HG03139 (cell line): ENCODE measurements at regions not wholly inside any gene's neighbourhood (a gene's known extent, or its start where the extent isn't known, plus 50 kb on each side); places are given as distances from the start of the nearest gene placed in this dataset.
A peak's percentile ranks its signal among the peaks of the same experiment; 100 is the strongest.

Experiments used
- ATAC-seq: cut with Tn5 transposase; IDR thresholded peaks from one replicate; pipeline ENCODE4 v1.9.1; 2021; ENCODE audit not compliant: unreplicated experiment

DNA sequence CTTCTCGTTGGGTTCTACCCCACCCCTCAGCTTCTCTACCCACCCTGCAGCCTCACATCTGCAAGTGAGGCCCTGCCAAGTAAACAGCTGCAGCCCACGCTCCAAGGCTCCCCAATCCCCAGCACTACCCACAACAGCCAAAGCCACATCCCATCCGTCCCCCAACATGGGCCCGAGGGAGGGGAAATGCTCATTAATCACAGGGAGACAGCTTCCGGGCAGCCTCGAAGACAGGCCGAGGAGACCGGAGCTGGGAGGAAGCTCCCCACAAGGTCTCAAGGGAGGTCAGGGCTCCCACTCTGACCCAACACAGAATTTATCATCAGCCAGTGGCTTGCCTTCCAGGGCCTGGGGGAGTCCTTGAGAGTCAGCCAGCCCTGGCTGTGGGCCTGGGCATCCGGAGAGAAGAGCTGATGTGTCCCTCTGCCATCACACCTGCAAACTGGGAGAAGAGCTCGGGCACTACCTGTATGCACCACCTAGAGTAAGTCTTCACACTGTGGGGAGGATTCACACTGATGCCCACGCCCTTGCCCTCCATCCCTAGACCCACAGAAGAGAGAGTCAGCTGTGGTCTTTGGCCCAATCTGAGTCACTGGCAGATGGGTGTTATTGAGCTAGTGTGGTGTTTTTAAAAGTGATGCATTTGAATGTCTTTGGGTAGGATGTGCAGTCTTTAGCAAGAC, 115.5 kb upstream of the ZMIZ1 start:
- ATAC-seq = peak; percentile 72

DNA sequence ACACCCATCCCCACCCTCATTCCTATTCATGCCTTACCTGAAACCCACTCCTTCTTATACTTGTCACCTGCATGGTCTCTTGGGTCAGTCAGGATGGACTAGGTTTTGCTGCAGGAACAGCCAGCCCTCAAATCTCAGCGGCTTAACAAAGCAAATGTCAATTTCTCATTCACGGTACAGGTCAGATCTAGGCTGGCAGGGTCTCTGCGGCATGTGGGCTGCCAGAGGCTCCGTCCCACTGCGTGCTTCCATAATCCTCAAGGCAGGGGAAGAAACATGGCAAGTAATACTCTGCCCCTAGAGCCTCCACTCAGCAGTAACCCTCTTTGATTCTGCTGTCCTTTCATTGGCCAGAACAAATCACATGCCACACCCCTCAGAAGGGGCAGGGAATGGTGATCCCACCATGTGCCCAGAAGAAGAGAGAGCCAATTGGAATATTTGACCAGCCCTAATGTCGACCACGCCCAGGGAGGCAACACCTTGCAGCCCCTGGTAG, 114.9 kb upstream of the ZMIZ1 start:
- no peak for ATAC-seq

GRCh38 chr10:78954689-78955088, 114.1 kb upstream of the ZMIZ1 start:
- ATAC-seq = no peak

- ATAC-seq = no peak
Measured at GRCh38 chr10:78955206-78955605, 113.6 kb upstream of the ZMIZ1 start.

DNA sequence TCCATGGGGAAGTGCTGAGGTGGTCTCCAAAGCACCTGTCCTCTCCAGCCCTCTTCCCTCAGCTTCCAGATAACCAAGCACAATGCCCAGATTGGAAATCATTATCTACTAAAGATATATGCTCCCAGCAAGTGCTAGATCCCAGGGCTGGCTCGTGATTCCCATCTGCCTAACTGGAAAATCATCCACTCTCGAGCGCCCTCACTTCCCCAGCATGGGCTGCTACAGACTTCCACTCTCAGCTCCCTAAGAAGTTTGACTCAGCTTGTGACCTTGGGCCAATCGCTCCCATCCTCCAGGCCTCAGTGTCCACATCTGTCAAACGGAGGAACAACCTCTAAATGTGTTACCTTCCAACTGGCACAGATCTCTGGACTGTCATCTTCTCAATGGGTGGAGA, 112.4 kb upstream of the ZMIZ1 start:
- ATAC-seq = no peak

DNA sequence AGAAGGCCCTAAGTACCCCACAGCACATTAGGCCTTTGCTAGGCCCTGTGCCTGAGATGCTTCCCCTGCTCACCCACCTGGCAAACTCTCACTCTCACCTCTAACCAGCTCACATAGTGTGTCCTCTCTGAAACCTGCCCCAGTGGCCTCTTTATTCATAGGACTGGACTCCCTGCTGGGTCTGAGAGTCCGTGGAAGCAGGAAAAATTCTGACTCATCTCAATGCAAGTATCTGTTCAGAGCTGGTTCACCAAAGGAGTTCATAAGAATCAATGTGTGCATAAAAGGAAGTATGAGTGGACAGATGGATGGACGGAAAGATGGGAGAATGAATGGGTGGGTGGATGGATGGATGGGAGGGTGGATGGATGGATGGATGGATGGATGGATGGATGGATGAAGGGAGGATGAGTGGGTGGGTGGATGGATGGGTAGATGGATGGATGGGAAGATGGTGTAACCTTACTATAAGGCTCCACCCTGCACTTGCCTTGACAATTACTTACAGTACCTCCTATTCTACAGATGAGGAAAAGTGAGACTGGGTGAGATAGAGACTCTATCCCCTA, 111.2 kb upstream of the ZMIZ1 start:
- no peak for ATAC-seq

GRCh38 chr10:78959217-78959923, 109.4 kb upstream of the ZMIZ1 start:
- no peak for ATAC-seq

GRCh38 chr10:78959924-78960285, 108.9 kb upstream of the ZMIZ1 start:
- ATAC-seq = no peak

DNA sequence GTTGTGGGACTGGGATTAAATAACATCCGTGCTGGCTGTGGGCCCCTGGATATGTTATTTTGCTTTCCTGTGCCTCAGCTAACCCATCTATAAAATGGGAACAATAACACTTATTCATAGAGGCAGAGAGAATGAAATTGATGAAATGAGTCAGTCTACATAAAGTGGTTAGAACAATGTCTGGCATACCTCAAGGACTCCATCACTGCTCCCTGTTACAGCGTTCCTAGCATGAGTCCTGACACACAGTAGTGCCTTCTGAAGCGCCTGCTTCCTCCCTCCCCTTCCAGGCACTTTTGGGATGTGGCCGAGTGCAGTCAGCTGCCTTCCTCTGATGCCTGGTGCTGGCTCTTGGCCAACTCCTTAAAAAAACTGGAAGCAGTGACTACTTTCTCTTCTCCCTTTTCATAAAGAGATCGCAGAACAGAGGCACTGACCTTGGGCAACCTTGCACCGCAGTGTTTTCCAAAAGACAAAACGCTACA, 108.4 kb upstream of the ZMIZ1 start:
- no peak for ATAC-seq

DNA sequence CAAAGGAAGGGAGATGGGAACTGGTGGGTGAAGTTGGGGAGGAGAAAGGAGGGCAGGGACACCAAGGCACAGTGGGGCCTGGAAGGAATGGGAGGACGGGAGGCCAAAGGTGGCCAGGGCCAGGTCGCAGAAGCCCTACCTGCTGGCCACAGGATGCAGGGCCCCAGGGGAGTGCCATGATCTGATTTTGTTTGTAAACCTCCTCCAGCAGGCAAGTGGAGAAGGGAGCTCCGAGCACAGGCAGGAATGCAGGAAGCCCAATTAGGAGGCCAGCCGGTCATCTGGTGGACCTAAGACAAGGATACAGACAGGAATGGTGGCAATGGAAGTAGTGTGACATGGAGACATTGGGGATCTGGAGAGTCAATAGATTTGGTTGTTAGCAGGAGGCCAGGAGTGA, 107.0 kb upstream of the ZMIZ1 start:
- no peak for ATAC-seq

DNA sequence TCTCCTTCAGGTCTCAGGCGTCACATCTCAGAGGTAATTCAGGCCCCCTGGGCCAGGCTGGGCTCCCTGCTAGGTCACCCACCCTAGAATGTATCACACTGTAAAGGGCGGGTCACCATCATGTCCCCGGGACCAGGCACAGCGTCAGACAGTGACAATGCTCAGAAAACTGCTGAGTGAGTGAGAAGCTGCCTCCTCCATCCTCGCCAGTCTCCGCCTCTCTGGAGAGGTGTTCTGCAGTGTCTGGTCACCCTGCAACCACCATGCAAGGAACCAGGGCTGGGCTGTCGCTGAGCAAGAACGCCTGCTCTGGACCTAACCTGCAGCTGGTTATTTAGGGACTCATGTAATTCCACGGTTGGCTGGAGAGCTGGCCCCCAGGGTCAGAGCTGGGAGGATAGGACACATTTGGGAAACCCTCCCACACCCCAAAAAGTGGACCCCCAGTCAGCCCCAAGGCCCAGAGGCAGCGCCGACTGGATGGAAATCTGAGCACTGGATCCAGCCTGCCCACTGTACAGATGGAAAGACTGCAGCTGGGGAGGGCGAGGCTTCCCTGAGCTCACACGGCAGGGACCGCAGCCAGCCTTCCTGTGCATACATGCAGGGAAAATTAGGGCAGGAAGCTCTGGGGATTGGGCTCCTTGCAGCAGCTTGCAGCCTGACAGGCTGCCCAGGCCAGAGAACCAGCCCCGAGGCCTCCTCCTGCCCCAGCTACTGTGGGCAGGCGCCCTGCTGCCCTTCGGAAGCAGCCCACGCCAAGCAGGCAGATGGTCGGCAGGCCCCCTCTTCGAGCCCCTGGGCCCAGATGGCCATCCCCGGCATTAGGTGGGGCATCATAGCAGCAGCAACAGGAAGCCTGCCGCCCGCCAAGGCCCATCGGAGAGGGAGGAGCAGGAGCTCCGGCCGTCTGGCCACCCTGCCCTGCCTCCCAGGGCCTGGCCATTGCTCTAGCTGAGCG, 105.4 kb upstream of the ZMIZ1 start:
- no peak for ATAC-seq

- ATAC-seq = no peak
Measured at GRCh38 chr10:78964274-78964951, 104.4 kb upstream of the ZMIZ1 start.

DNA sequence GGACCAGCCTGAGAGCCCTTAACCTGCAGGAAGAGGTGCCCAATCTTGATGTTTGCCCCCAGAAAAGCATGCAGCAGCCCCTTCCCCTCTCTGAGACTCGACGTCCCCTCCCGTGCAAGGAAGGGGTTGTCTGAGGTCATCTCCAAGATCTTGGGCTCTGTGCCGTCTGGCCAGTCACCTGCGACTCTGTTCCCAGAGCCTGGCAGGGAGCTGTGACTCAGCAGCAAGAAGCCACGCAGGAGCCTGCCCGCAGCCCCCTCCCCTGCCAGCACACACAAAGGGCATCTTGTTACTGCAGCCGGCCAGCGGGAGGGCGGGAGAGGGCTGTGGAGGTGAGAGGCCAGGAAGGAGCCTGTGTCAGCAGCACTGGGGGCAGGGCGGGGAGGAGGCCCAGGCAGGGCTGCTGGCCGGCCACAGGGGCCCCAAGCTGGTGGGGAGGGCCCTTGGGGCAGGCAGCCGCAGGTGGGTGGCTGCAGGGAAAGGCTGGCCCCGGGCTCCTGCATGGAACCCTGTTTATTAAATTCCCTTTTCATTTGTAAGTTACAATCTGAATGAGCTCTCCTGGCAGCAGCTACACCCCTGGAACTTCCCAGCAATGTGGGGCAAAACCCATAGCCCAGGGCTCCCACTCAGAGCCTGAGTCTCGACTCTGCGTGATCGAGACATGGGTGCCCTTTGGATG, 103.7 kb upstream of the ZMIZ1 start:
- no peak for ATAC-seq

- no peak for ATAC-seq
Measured at GRCh38 chr10:78966182-78966787, 102.5 kb upstream of the ZMIZ1 start.

GRCh38 chr10:78966844-78967488, 101.8 kb upstream of the ZMIZ1 start:
- ATAC-seq = no peak

- no peak for ATAC-seq
Measured at GRCh38 chr10:78968300-78968942, 100.3 kb upstream of the ZMIZ1 start.

- ATAC-seq = no peak
Measured at GRCh38 chr10:78968943-78969342, 99.8 kb upstream of the ZMIZ1 start.

DNA sequence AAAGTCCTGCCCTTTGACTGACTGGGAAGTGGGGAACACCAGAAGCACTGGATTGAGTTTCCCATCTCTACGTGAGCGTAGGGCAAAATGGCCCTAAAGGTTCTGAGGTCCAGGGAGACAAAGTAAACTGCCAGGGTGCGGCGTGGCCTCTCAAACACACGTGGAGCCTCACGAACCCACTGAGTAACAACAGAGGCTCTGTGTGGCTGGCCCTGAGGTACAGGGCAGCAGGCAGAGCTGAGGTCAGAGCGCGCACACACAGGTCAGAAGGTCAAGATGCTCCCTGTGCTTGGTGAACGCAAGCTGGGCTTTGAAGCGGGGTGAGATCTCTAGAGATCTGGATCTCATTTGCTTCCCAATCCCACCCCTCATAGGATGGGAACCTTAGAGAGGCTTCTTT, 99.0 kb upstream of the ZMIZ1 start:
- ATAC-seq = no peak

- ATAC-seq = no peak
Measured at GRCh38 chr10:78970261-78970660, 98.5 kb upstream of the ZMIZ1 start.
